Neuron (in vitro differentiated cells): ENCODE measurements at regions not wholly inside any gene's neighbourhood (a gene's known extent, or its start where the extent isn't known, plus 50 kb on each side); places are given as distances from the start of the nearest gene placed in this dataset.

Source experiments
- H2AFZ ChIP-seq: one replicate; pipeline ENCODE4 v1.6.1; 2013; ENCODE audit warnings: low read depth, mild to moderate bottlenecking, inconsistent platforms, low read length, moderate library complexity
- H3K27me3 ChIP-seq: one replicate; pipeline ENCODE4 v1.6.1; 2013; ENCODE audit warnings: low read length; ENCODE audit not compliant: insufficient read depth
- H3K36me3 ChIP-seq: one replicate; pipeline ENCODE4 v1.6.1; 2013; ENCODE audit warnings: low read length; ENCODE audit not compliant: insufficient read depth
- H3K4me1 ChIP-seq: one replicate; pipeline ENCODE4 v1.6.1; 2013; ENCODE audit warnings: low read length; ENCODE audit not compliant: insufficient read depth
- H3K4me3 ChIP-seq: 2 replicates; pipeline ENCODE4 v1.5.1; 2013; ENCODE audit warnings: mild to moderate bottlenecking, low read length, moderate library complexity
- H3K9me3 ChIP-seq: one replicate; pipeline ENCODE4 v1.6.1; 2013; ENCODE audit warnings: low read length

DNA sequence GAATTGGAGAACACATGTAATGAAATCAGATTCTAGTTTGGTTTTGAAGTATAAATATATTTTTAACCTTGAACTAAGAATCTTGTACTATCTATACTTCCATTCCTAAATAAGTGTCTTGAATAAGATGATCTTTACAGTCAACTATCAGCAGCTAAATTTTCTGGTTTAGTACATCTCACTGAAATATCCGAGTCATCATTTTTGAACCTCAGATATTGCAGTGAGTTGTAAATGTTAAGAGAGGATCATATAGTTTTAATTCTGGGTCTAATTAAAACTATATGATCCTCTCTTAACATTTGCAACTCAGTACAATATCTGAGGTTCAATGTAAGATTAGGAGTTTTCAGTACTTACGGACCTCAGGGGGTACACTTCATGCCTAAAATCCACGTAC, 768.8 kb upstream of the ADAMTS5 start:
- no peak overlapping the region for H2AFZ ChIP-seq
- no peaks in the 10 kb centered on the region for H3K27me3 ChIP-seq
- no peak overlapping the region for H3K4me3 ChIP-seq
- H3K9me3 ChIP-seq, result no peaks in the 10 kb centered on the region
- H3K4me1 ChIP-seq, result no peaks in the 10 kb centered on the region
- H3K36me3 ChIP-seq, result no peaks in the 10 kb centered on the region

DNA sequence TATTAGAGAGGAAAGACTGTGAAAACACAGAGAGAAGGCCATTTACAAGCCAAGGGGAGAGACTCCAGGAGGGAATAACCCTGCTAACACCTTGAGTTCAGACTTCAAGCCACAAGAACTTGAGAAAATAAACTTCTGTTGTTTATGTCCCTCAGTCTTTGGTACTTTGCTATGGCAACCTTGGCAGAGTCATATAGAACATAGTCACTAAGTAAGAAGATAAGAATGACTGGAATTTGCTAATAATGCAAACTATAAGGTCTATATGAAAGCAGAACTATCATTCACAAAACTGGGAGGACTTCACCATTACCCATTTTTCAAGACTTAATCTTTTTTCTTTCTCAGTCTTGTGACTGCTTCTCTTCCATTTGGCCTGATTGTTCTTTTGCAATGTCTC, 767.3 kb upstream of the ADAMTS5 start:
- no peak overlapping the region for H2AFZ ChIP-seq
- no peaks in the 10 kb centered on the region for H3K4me1 ChIP-seq
- no peak overlapping the region for H3K4me3 ChIP-seq
- no peaks in the 10 kb centered on the region for H3K27me3 ChIP-seq
- no peaks in the 10 kb centered on the region for H3K9me3 ChIP-seq
- no peaks in the 10 kb centered on the region for H3K36me3 ChIP-seq

- Histone ChIP-seq H3K27me3 (no peaks in the 10 kb centered on the region), H2AFZ (no peak overlapping the region), H3K4me1 (no peaks in the 10 kb centered on the region), H3K9me3 (no peaks in the 10 kb centered on the region), H3K4me3 (no peak overlapping the region), H3K36me3 (no peaks in the 10 kb centered on the region)
Observed at GRCh38 chr21:27725916-27726315, 759.0 kb upstream of the ADAMTS5 start.

- H3K27me3 ChIP-seq, result no peaks in the 10 kb centered on the region
- no peak overlapping the region for H2AFZ ChIP-seq
Observed at GRCh38 chr21:27722095-27722494, 755.2 kb upstream of the ADAMTS5 start.

DNA sequence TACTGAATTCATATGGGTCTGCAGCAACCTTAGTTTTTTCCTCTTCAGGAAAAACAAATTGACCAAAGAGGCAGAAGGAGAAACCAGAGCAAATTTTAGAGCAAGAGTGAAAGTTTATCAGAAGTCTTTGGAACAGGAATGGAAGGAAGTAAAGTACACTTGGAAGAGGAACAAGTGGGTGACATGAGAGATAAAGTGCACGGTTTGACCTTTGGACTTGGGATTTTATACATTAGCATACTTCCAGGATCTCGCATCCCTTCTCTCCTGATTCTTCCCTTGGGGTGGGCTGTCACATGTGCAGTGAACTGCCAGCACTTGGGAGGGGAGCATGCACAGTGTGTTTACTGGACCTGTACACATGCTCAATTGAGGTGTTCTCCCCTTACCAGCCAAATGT, 754.8 kb upstream of the ADAMTS5 start:
- no peaks in the 10 kb centered on the region for H3K4me1 ChIP-seq
- H3K36me3 ChIP-seq, result no peaks in the 10 kb centered on the region
- no peak overlapping the region for H2AFZ ChIP-seq
- no peak overlapping the region for H3K4me3 ChIP-seq
- no peaks in the 10 kb centered on the region for H3K27me3 ChIP-seq
- no peaks in the 10 kb centered on the region for H3K9me3 ChIP-seq

More at GRCh38 chr21:27722095-27722494, 755.2 kb upstream of the ADAMTS5 start:
- H3K4me1 ChIP-seq, result no peaks in the 10 kb centered on the region
- H3K9me3 ChIP-seq, result no peaks in the 10 kb centered on the region
- H3K4me3 ChIP-seq, result no peak overlapping the region
- H3K36me3 ChIP-seq, result no peaks in the 10 kb centered on the region

DNA sequence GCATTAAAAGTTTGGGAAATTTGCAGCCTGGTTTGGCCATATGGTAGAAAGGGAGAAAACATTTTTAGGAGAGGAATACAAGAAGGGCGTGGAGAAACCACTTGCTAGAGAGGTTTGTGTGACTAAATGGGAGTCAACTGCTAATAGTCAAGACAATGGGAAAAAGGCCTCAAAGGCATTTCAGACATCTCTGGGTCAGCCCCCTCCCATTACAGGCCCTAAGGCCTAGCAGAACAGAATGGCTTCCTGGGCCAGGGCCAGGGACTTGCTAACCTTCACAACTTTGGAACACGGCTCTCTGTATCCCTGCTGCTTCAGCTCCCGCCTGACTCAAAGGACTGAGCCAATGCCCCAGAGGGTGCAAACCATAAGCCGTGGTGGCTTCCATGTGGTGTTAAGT, 752.3 kb upstream of the ADAMTS5 start:
- H2AFZ ChIP-seq, result no peak overlapping the region
- H3K9me3 ChIP-seq, result no peaks in the 10 kb centered on the region
- H3K27me3 ChIP-seq, result no peaks in the 10 kb centered on the region
- H3K4me1 ChIP-seq, result no peaks in the 10 kb centered on the region
- no peaks in the 10 kb centered on the region for H3K36me3 ChIP-seq
- no peak overlapping the region for H3K4me3 ChIP-seq

DNA sequence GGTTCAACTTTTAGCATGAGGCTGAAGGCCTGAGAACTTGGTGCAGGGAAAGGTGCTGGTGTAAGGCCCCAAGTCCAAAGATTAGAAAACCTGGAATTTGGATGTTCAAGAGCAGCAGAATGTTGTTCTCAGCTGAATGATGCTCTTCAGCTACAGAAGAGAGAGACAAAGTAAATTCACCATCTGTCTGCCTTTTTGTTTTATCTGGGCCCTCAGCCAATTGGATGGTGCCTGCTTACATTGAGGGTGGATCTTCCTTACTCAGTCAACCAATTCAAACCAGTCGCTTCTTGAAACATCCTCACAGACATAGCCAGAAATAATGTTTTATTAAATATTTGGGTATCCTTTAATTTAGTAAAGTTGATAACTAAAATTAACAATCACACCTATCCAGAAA, 748.2 kb upstream of the ADAMTS5 start:
- no peaks in the 10 kb centered on the region for H3K9me3 ChIP-seq
- H3K4me1 ChIP-seq, result no peaks in the 10 kb centered on the region
- no peak overlapping the region for H3K4me3 ChIP-seq
- no peak overlapping the region for H2AFZ ChIP-seq
- H3K36me3 ChIP-seq, result no peaks in the 10 kb centered on the region
- H3K27me3 ChIP-seq, result no peaks in the 10 kb centered on the region

- Histone ChIP-seq H3K27me3 (no peaks in the 10 kb centered on the region), H2AFZ (no peak overlapping the region), H3K9me3 (no peaks in the 10 kb centered on the region), H3K36me3 (no peaks in the 10 kb centered on the region), H3K4me3 (no peak overlapping the region), H3K4me1 (no peaks in the 10 kb centered on the region)
Observed at GRCh38 chr21:27713154-27714109, 746.5 kb upstream of the ADAMTS5 start.

DNA sequence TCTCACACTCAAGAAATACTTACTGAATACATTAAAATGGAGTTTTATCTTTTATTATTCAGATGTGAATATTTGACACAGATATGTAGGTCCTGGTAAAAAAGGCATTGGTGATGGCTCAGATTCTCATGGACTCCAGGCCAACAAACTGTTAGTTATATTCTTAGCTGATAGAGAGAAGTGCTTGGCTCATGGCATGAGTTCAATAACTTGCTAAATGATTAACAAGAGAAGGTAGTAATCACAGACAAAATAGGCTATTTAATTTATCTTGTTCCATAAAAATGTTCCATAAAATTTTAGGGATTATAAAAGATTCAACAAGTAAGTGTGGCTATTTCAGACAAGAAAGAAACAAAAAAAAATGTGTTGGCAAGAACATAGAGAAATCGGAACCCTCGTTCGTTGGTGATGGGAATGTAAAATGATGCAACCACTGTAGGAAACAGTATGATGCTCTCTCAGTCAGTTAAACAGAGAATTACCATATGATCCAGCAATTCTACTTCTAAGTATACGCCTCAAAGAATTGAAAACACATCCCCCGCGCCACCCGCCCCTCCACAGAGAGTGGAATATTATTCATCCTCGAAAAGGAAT, 737.8 kb upstream of the ADAMTS5 start:
- no peaks in the 10 kb centered on the region for H3K4me1 ChIP-seq
- H3K4me3 ChIP-seq, result no peak overlapping the region
- no peaks in the 10 kb centered on the region for H3K36me3 ChIP-seq
- no peaks in the 10 kb centered on the region for H3K27me3 ChIP-seq
- H3K9me3 ChIP-seq, result no peaks in the 10 kb centered on the region
- no peak overlapping the region for H2AFZ ChIP-seq

- Histone ChIP-seq H3K36me3 (no peaks in the 10 kb centered on the region), H3K4me3 (no peak overlapping the region), H3K27me3 (no peaks in the 10 kb centered on the region), H2AFZ (no peak overlapping the region), H3K4me1 (no peaks in the 10 kb centered on the region), H3K9me3 (no peaks in the 10 kb centered on the region)
Observed at GRCh38 chr21:27703791-27704190, 736.9 kb upstream of the ADAMTS5 start.

GRCh38 chr21:27700974-27701614, 734.2 kb upstream of the ADAMTS5 start:
- H3K4me3 ChIP-seq, result no peak overlapping the region
- H3K4me1 ChIP-seq, result no peaks in the 10 kb centered on the region
- no peaks in the 10 kb centered on the region for H3K9me3 ChIP-seq
- no peak overlapping the region for H2AFZ ChIP-seq
- no peaks in the 10 kb centered on the region for H3K27me3 ChIP-seq
- H3K36me3 ChIP-seq, result no peaks in the 10 kb centered on the region

GRCh38 chr21:27695246-27695645, 728.4 kb upstream of the ADAMTS5 start:
- no peaks in the 10 kb centered on the region for H3K9me3 ChIP-seq
- H3K4me1 ChIP-seq, result no peaks in the 10 kb centered on the region
- no peak overlapping the region for H2AFZ ChIP-seq
- H3K27me3 ChIP-seq, result no peaks in the 10 kb centered on the region
- H3K4me3 ChIP-seq, result no peak overlapping the region
- no peaks in the 10 kb centered on the region for H3K36me3 ChIP-seq

DNA sequence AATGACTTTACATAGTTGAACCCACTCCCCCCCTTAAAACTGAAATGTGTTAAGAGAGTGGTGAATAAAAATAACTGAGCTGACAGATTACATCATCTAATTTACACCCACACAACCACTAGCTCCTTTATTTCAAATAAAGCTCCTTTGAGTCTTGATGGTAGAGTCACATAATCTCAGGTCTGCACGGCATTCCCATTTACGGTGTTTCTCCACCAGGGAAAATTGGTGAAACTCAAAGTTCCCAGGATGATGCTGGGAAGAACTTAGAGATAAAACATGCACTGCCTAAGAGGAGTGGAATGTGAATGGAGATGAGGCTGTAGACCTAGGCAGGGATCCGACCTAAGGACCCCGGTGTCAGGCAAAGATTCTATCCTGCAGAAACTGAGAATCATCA, 727.8 kb upstream of the ADAMTS5 start:
- Histone ChIP-seq H3K4me1 (no peaks in the 10 kb centered on the region), H3K27me3 (no peaks in the 10 kb centered on the region), H3K9me3 (no peaks in the 10 kb centered on the region), H2AFZ (no peak overlapping the region), H3K36me3 (no peaks in the 10 kb centered on the region), H3K4me3 (no peak overlapping the region)
